Brain microvascular endothelial cell (primary cell): ENCODE measurements at regions not wholly inside any gene's neighbourhood (a gene's known extent, or its start where the extent isn't known, plus 50 kb on each side); places are given as distances from the start of the nearest gene placed in this dataset.

Experiments used
- DNase-seq: peaks from one replicate; pipeline ENCODE4 v3.0.0-alpha.2; 2020
- H3K27ac ChIP-seq: fragments of 250-450 bp; sonication (Bioruptor Pico); 2 replicates; pipeline ENCODE4 v1.5.1; 2020; ENCODE audit warnings: mild to moderate bottlenecking, moderate library complexity
- H3K27me3 ChIP-seq: fragments of 250-450 bp; sonication (Bioruptor Pico); replicated peaks from 2 replicates; pipeline ENCODE4 v1.5.1; 2020; ENCODE audit warnings: mild to moderate bottlenecking
- H3K36me3 ChIP-seq: fragments of 250-450 bp; sonication (Bioruptor Pico); replicated peaks from 2 replicates; pipeline ENCODE4 v1.5.1; 2020; ENCODE audit warnings: mild to moderate bottlenecking
- H3K4me3 ChIP-seq: 2 replicates; pipeline ENCODE4 v1.5.1; 2011; ENCODE audit warnings: low read depth, mild to moderate bottlenecking, control low read depth, low read length, moderate library complexity
- CTCF ChIP-seq: IDR thresholded peaks from 2 replicates; pipeline ENCODE4 v1.5.1; 2011; ENCODE audit warnings: low read depth, mild to moderate bottlenecking, moderate library complexity, low read length, control low read depth, inconsistent platforms; ENCODE audit errors: missing control alignments
- in situ Hi-C: cut with HindIII; loops from 2 replicates; pipeline ENCODE4 v1.10.0; 2017; ENCODE audit warnings: low sequenced_read_pairs, low pct_ligation_motif_present

GRCh38 chr15:61681676-61682075, 378.6 kb downstream of the VPS13C start:
- no peak for TF ChIP-seq CTCF
- Histone ChIP-seq H3K27ac (no peak overlapping the region), H3K4me3 (no peak overlapping the region), H3K27me3 (no peaks in the 10 kb centered on the region), H3K36me3 (no peaks in the 10 kb centered on the region)
- in situ Hi-C loops: no loop called here
- no peak for DNase-seq

GRCh38 chr15:61681038-61681418, 379.2 kb downstream of the VPS13C start:
- DNase-seq: no peak
- in situ Hi-C loops: no loop called here
- Histone ChIP-seq H3K27ac (no peak overlapping the region), H3K36me3 (no peaks in the 10 kb centered on the region), H3K4me3 (no peak overlapping the region), H3K27me3 (no peaks in the 10 kb centered on the region)
- TF ChIP-seq CTCF: no peak

- Histone ChIP-seq H3K27me3 (no peaks in the 10 kb centered on the region), H3K27ac (no peak overlapping the region), H3K4me3 (no peak overlapping the region), H3K36me3 (no peaks in the 10 kb centered on the region)
- DNase-seq: no peak
- no peak for TF ChIP-seq CTCF
- in situ Hi-C loops: no loop called here
Observed at GRCh38 chr15:61680260-61681037, 379.8 kb downstream of the VPS13C start.

- Histone ChIP-seq H3K36me3 (no peaks in the 10 kb centered on the region), H3K27ac (no peak overlapping the region), H3K4me3 (no peak overlapping the region), H3K27me3 (no peaks in the 10 kb centered on the region)
- in situ Hi-C loops: no loop called here
- no peak for DNase-seq
- no peak for TF ChIP-seq CTCF
Observed at GRCh38 chr15:61671736-61672135, 388.5 kb downstream of the VPS13C start.

GRCh38 chr15:61668444-61668843, 391.8 kb downstream of the VPS13C start:
- Histone ChIP-seq H3K27me3 (no peaks in the 10 kb centered on the region), H3K4me3 (no peak overlapping the region), H3K36me3 (no peaks in the 10 kb centered on the region), H3K27ac (no peak overlapping the region)
- DNase-seq: no peak
- in situ Hi-C loops: no loop called here
- TF ChIP-seq CTCF: no peak

- Histone ChIP-seq H3K27me3 (no peaks in the 10 kb centered on the region), H3K36me3 (no peaks in the 10 kb centered on the region), H3K4me3 (no peak overlapping the region), H3K27ac (no peak overlapping the region)
- in situ Hi-C loops: no loop called here
- no peak for DNase-seq
- TF ChIP-seq CTCF: no peak
Observed at GRCh38 chr15:61661791-61662190, 398.5 kb downstream of the VPS13C start.
